BLaER1 (cell line): ENCODE measurements at regions not wholly inside any gene's neighbourhood (a gene's known extent, or its start where the extent isn't known, plus 50 kb on each side); places are given as distances from the start of the nearest gene placed in this dataset.
A peak's percentile ranks its signal among the peaks of the same experiment; 100 is the strongest.
"Not testable (repeated sequence)": the region's sequence is repeated elsewhere in the genome, so short reads cannot be mapped to it uniquely, and the experiment has no call there.

ENCODE experiments used
- H3K27ac ChIP-seq: shearing (Covaris generic); formaldehyde crosslinking; 2 replicates; pipeline ENCODE4 v1.8.1; 2022
- H3K27me3 ChIP-seq: shearing (Covaris generic); formaldehyde crosslinking; 2 replicates; pipeline ENCODE4 v1.8.1; 2022
- H3K36me3 ChIP-seq: shearing (Covaris generic); formaldehyde crosslinking; 2 replicates; pipeline ENCODE4 v1.8.1; 2022
- H3K4me1 ChIP-seq: shearing (Covaris generic); formaldehyde crosslinking; 2 replicates; pipeline ENCODE4 v1.8.1; 2022
- H3K4me2 ChIP-seq: shearing (Covaris generic); formaldehyde crosslinking; 2 replicates; pipeline ENCODE4 v1.8.1; 2022
- H3K4me3 ChIP-seq: shearing (Covaris generic); formaldehyde crosslinking; 2 replicates; pipeline ENCODE4 v1.8.1; 2022
- H3K9ac ChIP-seq: shearing (Covaris generic); formaldehyde crosslinking; 2 replicates; pipeline ENCODE4 v1.8.1; 2022
- H3K9me3 ChIP-seq: shearing (Covaris generic); formaldehyde crosslinking; 2 replicates; pipeline ENCODE4 v1.8.1; 2022
- H4K20me1 ChIP-seq: shearing (Covaris generic); formaldehyde crosslinking; 2 replicates; pipeline ENCODE4 v1.8.1; 2022
- Cebpa-rat ChIP-seq: shearing (Covaris generic); IDR thresholded peaks from 2 replicates; pipeline ENCODE4 v1.8.1; 2022

DNA sequence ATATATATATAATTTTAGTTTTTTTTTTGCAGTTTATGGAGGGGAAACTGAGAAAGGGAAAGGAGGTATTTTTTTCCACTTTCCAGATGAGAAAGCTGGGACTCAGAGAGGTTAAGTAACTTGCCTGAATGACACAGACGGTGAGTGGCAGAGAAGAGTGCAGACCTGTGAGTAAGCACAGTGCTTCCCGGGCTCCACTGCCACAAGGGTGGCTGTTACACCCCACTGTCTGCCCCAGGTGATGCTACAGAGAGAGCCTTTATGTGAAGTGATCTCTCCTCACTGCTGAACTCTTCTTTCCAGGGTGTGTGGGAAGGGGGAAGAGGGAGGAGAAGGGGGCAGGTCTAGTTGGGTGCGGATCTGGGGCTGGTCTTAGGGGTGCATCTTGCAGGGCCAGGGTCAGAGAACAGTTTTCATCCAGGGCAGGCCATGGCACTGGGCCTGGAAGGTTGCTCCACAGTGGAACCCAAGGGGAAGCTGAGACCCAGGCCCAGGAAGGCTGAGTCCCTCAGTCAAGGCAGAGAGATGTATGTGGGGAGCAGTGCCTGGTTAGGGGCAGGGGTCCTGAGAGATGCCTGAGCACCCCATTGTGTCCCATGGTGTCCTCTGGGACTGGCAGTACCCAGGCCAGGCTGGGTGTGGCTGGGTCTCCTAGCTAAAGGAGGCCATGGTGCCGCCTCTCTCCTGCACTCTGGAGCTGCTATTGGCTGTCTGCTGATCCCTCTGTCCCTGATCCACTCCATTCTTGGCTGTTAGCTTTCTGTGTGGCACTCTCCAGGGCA lies 357.5 kb downstream of the PTPRU start:
- Histone ChIP-seq H4K20me1 (no peaks in the 10 kb centered on the region), H3K27ac (no peak overlapping the region), H3K4me3 (no peak overlapping the region), H3K4me1 (peaks cover 25% of the 10 kb centered on the region), H3K36me3 (no peaks in the 10 kb centered on the region), H3K9me3 (no peaks in the 10 kb centered on the region), H3K4me2 (no peak overlapping the region), H3K9ac (no peak overlapping the region), H3K27me3 (no peaks in the 10 kb centered on the region)
- no peak for TF ChIP-seq Cebpa-rat

DNA sequence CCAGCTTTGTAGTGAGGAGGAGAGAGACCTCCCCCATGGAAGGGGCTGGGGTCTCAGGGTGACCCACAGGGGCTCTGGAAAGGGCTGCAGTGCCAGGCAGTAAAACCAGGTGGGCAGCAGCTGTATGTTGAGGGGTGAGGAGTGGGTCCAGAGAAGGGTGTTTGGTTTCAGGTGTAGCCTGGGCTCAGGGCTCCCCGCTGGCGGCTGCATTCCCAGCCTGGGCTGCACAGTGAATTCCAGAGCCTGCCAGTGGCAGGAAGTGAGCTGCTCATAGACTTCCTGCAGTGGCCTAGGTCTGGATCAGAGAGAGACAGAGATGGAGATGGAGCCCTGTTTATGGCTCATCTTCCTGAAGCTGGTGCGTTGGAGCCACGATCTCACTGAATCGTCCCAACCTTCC lies 356.4 kb downstream of the PTPRU start:
- Histone ChIP-seq H3K4me1 (peaks cover 18% of the 10 kb centered on the region), H3K27ac (no peak overlapping the region), H3K4me3 (no peak overlapping the region), H3K36me3 (no peaks in the 10 kb centered on the region), H3K27me3 (no peaks in the 10 kb centered on the region), H3K9me3 (no peaks in the 10 kb centered on the region), H3K9ac (no peak overlapping the region), H3K4me2 (no peak overlapping the region), H4K20me1 (no peaks in the 10 kb centered on the region)
- TF ChIP-seq Cebpa-rat: no peak

DNA sequence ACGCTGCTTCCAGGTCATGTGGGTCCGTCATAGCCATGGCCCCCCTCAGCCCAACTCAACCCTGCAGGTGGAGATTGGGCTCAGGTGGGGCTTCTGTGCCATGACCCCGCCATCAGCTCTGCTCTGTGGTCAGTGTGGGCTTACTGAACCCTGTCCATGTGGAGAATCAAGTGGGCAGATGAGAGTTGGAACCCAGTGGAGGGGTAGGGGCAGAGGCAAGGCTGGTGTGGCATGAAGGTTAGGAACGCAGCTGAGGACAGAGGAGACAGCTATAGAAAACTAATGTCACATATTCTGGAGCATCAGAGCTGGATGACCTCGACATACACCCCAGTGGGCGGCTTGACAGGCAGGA lies 355.9 kb downstream of the PTPRU start:
- H3K4me3 ChIP-seq: no peak overlapping the region
- H4K20me1 ChIP-seq: no peaks in the 10 kb centered on the region
- H3K27ac ChIP-seq: no peak overlapping the region
- no peaks in the 10 kb centered on the region for H3K9me3 ChIP-seq
- peaks cover 18% of the 10 kb centered on the region for H3K4me1 ChIP-seq
- H3K4me2 ChIP-seq: no peak overlapping the region
- no peaks in the 10 kb centered on the region for H3K36me3 ChIP-seq
- TF ChIP-seq Cebpa-rat: no peak
- no peaks in the 10 kb centered on the region for H3K27me3 ChIP-seq
- no peak overlapping the region for H3K9ac ChIP-seq

DNA sequence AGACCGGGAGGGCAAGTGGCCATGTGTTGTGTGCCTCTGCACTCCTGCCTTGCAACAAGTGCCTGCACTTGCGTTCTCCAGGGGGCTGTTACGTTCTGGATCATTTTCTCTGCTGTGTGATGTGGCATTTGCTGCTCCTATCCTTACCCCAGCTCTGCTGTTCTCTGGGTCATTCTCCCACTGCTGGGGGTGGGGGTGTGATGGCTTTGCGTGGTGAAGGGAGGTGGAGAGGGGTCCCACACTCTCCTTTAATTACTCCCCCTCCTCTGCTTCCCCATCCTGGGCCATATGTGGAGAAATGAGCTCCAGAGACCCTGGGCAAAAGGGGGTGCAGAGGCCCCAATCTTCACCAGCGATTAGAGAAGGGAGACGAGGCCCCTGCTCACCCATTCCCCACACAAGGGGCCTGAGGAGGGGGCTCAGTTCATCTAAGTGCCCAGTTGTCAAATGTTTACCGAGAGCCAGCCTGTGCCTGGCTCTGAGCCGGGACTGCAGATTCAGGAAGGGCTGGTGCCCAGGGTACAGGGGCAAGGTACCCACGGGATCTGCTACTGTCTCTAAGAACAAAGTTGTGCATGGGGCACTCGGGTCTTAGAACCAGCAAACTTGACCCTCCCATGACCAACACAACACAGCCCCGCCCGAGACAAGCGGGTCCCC lies 355.4 kb downstream of the PTPRU start:
- H3K9ac ChIP-seq: no peak overlapping the region
- H4K20me1 ChIP-seq: no peaks in the 10 kb centered on the region
- H3K9me3 ChIP-seq: 0 out of 2 replicates have a peak, but pooled peaks cover 3% of the 10 kb centered on the region
- H3K27me3 ChIP-seq: no peaks in the 10 kb centered on the region
- no peak overlapping the region for H3K4me3 ChIP-seq
- H3K4me2 ChIP-seq: peak overlapping the region; percentile 47
- no peak for TF ChIP-seq Cebpa-rat
- no peak overlapping the region for H3K27ac ChIP-seq
- no peaks in the 10 kb centered on the region for H3K36me3 ChIP-seq
- peaks cover 18% of the 10 kb centered on the region for H3K4me1 ChIP-seq

DNA sequence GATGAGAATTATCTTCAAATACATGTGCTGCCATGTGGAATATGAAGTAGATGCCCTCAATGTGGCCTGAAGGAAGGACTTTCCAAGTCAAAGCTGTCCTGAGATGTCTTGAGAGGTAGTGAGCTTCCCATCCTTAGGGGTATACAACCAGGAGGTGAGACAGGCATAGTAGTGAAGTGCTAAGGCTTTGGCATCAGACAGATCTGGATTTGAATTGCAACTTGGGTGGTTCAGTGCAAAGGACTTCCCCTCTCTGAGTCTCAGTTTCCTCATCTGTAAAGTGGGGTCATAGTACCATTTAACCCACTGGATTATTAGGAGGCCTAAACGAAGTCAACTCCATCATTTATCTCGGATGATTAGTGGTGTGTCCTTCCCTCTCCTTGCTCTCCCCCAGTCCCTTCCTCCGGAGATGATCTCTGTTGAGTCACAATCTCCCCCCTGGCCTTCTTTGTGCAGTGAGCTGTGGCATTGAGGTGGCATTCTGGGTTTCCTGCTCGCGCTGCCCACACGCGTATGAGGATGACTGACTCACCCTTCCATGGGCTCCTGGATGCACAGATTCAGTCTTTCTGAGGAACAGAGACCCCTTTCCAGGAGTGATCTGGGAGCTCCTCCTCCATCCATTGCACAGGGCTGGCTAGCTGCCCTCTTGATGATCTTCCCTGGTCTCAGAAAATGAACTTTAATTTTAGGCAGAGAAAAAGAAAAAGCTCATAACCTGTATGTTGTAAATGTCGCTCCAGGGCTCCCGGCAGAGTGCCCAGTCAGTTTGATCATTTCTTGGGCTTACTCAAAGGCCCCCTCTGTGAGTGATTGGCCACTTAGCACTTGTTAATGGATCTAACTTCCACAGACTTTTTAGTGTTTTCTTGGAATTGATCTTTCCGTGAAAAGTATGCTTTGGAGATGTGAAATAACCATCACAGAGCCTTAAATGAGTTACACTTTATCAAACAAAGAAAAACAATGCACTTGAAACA lies 354.6 kb downstream of the PTPRU start:
- Histone ChIP-seq H3K27me3 (no peaks in the 10 kb centered on the region), H3K36me3 (no peaks in the 10 kb centered on the region), H4K20me1 (no peaks in the 10 kb centered on the region), H3K4me1 (peaks cover 18% of the 10 kb centered on the region), H3K4me3 (no peak overlapping the region), H3K27ac (no peak overlapping the region), H3K9me3 (0 out of 2 replicates have a peak, but pooled peaks cover 3% of the 10 kb centered on the region), H3K4me2 (peak overlapping the region; percentile 47), H3K9ac (no peak overlapping the region)
- TF ChIP-seq Cebpa-rat: no peak

- H4K20me1 ChIP-seq, H3K9ac ChIP-seq, H3K4me3 ChIP-seq, H3K9me3 ChIP-seq, H3K4me2 ChIP-seq, H3K27ac ChIP-seq, H3K36me3 ChIP-seq, H3K27me3 ChIP-seq: not testable (repeated sequence)
- H3K4me1 ChIP-seq: peaks cover 18% of the 10 kb centered on the region
Measured at GRCh38 chr1:29589716-29590115, 353.4 kb downstream of the PTPRU start.

GRCh38 chr1:29586991-29587745 lies 350.8 kb downstream of the PTPRU start:
- no peak for TF ChIP-seq Cebpa-rat
- no peaks in the 10 kb centered on the region for H4K20me1 ChIP-seq
- H3K4me3 ChIP-seq: no peak overlapping the region
- H3K9me3 ChIP-seq: 0 out of 2 replicates have a peak, but pooled peaks cover 3% of the 10 kb centered on the region
- no peaks in the 10 kb centered on the region for H3K27me3 ChIP-seq
- no peak overlapping the region for H3K27ac ChIP-seq
- no peak overlapping the region for H3K4me2 ChIP-seq
- H3K36me3 ChIP-seq: no peaks in the 10 kb centered on the region
- no peak overlapping the region for H3K9ac ChIP-seq
- H3K4me1 ChIP-seq: peaks cover 17% of the 10 kb centered on the region

DNA sequence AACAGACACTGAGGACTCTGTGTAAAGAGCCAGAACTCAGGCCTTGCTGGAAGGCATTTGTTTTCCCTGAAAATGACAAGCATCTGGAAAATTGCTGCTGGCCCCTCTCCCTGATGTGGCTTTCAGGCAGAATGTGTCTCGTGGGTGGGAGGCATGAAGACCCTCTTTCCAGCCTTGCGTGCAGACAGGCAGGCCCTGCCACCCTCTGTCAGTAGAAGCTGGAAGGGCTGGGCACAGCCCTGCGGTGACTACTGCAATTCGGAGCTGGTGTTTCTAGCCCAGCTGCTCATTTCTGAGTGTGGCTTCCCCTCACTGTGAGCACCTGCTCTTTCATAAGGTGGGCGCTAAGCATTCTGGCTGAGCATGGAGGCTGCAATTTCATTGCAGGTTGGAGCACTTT lies 349.9 kb downstream of the PTPRU start:
- no peak for TF ChIP-seq Cebpa-rat
- H3K36me3 ChIP-seq: no peaks in the 10 kb centered on the region

DNA sequence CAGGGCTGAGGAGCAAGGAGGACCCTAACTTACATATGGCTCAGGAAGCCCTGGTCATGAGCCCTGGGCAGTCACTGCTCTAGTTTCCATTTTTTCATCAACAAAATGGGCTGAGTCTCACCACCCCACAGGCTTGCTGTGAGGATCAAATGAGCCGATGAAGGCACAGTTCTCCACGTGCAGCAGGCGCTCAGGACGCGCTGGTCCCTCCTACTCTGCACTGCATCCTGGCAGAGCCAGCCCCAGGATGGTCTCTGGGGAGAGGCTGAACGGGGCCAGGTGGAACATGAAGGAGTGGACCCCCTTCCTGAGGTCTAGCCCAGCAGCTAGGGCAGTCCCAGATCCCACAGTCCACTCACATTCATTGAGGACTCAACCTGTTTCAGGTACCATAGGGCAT lies 349.3 kb downstream of the PTPRU start:
- 0 out of 2 replicates have a peak, but pooled peaks cover 3% of the 10 kb centered on the region for H3K9me3 ChIP-seq
- H3K36me3 ChIP-seq: no peaks in the 10 kb centered on the region
- no peak overlapping the region for H3K27ac ChIP-seq
- H3K27me3 ChIP-seq: no peaks in the 10 kb centered on the region
- H3K9ac ChIP-seq: no peak overlapping the region
- H3K4me3 ChIP-seq: no peak overlapping the region
- no peaks in the 10 kb centered on the region for H4K20me1 ChIP-seq
- H3K4me1 ChIP-seq: peaks cover 2% of the 10 kb centered on the region
- no peak for TF ChIP-seq Cebpa-rat
- no peak overlapping the region for H3K4me2 ChIP-seq

More for the DNA sequence above, 349.9 kb downstream of the PTPRU start:
- Histone ChIP-seq H3K27ac (no peak overlapping the region), H3K9ac (no peak overlapping the region), H4K20me1 (no peaks in the 10 kb centered on the region), H3K27me3 (no peaks in the 10 kb centered on the region), H3K4me1 (peaks cover 8% of the 10 kb centered on the region), H3K4me2 (no peak overlapping the region), H3K4me3 (no peak overlapping the region), H3K9me3 (0 out of 2 replicates have a peak, but pooled peaks cover 3% of the 10 kb centered on the region)
